ENCODE measurements at regions not wholly inside any gene's neighbourhood (a gene's known extent, or its start where the extent isn't known, plus 50 kb on each side); places are given as distances from the start of the nearest gene placed in this dataset.

DNA sequence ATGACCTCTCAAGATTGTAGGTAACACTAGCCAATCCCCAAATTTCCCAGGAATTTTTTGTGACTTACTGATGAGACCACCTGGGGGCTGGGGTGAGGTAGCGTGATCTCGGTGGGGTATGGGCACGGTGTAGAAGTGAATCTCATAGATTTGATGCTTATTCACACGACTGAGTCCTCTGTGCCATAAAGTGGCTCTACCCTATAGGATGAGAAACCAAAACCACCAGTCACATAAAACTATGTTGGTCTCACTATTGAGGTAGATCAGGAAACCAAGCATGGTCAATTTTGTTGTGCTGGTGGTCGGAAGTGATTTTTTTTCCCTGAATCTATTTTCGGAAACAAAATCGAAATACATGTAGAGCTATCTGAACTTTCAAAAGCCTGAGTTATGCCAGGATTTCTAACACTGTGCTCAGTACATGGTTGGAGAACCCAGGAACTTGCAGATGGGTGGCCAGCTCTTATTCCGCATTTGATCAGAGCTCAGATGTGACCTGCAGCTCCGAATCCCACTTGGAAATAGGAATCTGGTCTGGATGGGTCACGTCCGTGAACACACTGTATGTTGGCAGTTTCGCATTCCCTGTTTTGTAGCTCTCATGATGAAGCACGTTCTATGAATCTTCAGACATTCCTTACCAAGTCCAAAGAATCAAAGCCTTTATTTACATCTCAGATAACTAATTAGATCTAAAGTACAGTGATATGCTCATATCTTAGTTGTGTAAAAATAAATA, 261.5 kb downstream of the KLF6 start:
- no peak for DNase-seq (ENCODE audit: low read depth)

DNA sequence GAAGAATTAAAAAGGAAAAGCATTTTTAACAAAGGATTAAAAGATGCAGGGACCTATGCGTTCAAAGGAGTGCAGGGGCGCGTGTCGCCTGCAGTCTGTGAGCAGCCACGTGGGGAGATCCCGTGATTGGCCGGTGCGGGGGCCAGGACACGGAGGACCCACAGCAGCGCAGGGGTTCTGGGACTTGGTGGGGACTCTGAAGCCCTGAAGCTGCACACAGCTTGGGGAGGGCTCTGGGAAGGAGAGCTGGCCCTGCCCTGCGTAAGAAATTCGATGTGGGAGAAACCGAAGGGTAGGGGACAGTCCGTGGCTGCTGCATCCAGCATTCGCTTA, 268.1 kb downstream of the KLF6 start:
- no peak for DNase-seq (ENCODE audit: low read depth)

- no peak for DNase-seq (ENCODE audit: low read depth)
Observed at GRCh38 chr10:3516234-3516922, 268.6 kb downstream of the KLF6 start.

GRCh38 chr10:3514691-3515090, 270.3 kb downstream of the KLF6 start:
- DNase-seq (ENCODE audit: low read depth): no peak

- no peak for DNase-seq (ENCODE audit: low read depth)
Observed at GRCh38 chr10:3512263-3512662, 272.7 kb downstream of the KLF6 start.

DNA sequence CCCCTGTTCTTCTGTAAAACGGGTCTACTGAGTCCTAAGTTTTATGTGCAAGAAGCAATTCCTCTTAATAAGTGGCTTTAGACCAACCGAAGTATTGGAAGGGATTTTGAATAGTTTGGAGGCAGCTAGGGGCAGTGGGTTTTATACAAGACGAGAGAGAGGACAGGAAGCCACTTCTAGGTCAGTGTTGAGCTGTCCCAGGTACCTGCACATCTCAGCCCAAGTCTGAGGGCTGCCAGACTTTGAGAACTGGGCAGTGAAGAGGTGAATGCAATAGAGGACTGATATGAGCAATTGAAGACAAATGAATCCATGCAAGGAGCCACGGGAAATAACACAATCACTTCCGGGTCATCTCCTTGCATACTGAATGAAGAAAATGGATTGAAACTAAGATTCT, 273.5 kb downstream of the KLF6 start:
- no peak for DNase-seq (ENCODE audit: low read depth)

- DNase-seq (ENCODE audit: low read depth): no peak
Observed at GRCh38 chr10:3510741-3511140, 274.3 kb downstream of the KLF6 start.

DNA sequence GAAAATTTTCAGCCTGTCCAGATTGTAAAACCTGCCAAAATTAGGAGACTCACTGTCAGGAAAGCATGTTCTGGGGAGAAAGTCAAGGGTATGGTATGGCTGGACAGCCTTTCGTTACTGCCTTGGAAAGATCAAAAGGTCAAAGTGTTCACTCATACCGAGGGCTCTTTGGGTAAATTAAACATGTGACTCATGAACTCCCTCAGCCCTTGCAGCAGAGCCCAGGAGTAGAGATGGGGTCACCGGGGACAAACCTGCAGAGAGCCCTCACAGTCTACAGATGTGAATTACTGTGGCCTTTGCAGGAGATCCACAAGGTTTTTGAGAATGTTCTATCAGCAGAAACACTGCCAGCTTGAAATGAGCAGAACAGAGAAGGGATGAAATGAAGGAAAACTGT, 275.7 kb downstream of the KLF6 start:
- DNase-seq (ENCODE audit: low read depth): no peak

DNA sequence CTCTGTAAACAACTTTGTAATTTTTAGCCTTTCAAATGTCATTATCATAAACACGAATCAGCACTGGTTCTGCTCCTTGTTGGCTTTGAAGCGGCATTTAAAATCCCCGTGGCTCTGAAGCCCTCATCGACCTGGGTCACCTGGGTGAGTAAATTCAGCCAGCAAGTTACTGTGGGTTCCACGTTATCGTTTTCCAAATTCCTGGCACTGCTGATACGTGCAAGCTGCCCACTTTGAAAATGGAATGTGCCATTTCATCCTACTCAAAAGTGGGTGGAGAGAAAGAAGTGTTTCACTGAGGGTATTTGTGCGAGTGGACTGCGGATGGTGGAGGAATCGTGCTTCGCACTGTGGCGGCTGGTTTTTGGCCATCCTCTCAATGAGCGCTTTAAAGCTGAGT, 281.7 kb downstream of the KLF6 start:
- DNase-seq (ENCODE audit: low read depth): no peak

DNA sequence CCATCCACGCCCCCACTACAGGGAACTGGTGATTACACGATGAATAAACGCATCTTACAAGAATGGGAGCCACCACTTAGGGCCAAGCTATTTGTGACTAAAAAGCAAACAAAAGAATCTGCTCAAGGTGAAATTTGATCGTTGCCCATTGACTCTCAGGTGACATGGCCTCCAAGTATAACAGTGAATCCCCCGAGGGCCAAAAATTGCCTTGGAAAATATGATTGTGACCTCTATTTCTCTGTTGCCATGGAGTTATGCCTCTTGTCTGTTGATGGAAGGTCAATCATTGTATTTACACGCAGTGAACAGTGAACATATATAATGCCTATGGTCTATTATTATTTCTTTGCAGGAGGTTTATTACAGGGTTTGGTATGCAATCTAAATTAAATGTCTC, 282.3 kb downstream of the KLF6 start:
- no peak for DNase-seq (ENCODE audit: low read depth)

GRCh38 chr10:3500408-3500856, 284.6 kb downstream of the KLF6 start:
- DNase-seq (ENCODE audit: low read depth): no peak

- no peak for DNase-seq (ENCODE audit: low read depth)
Observed at GRCh38 chr10:3499120-3499519, 285.9 kb downstream of the KLF6 start.

GRCh38 chr10:3497581-3497980, 287.4 kb downstream of the KLF6 start:
- no peak for DNase-seq (ENCODE audit: low read depth)

DNA sequence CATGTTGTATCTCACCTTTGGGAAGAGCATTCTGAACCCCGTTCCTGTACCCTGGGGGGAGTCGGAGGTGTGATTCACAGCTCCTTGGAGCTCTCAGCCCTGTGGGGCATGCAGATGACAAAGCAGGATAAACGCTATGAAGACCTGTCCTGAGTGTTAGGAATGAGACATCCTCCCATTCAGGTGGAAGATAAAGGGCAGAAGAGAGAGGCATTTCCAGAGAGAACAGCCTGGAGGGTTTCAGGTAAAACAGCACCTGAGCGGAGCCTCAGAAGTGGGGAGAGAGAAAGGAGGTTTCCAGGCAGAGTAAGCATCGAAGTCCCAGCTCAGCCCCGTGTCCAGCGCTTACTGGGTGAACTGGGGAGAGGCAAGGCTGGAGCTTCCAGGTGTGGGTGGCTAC, 288.9 kb downstream of the KLF6 start:
- DNase-seq (ENCODE audit: low read depth): no peak

DNA sequence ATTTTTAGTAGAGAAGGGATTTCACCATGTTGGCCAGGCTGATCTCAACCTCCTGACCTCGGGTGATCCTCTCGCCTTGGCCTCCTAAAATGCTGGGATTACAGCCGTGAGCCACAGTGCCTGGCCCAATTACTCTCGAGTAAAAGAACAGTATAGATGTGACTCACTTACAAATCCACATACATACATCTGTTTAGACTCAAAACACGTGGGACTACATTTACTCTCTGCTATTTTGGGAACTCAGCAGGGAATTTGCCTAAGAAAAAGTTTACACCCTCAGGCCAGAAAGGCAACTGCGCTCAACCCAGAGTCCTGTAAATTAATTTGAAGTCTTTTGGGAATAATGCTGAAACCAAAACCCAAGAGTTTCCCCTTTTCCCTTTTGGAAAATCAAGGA, 289.7 kb downstream of the KLF6 start:
- DNase-seq (ENCODE audit: low read depth): no peak

- DNase-seq (ENCODE audit: low read depth): no peak
Observed at GRCh38 chr10:3494838-3495230, 290.2 kb downstream of the KLF6 start.

- DNase-seq (ENCODE audit: low read depth): no peak
Observed at GRCh38 chr10:3494131-3494837, 290.7 kb downstream of the KLF6 start.

GRCh38 chr10:3493621-3494020, 291.4 kb downstream of the KLF6 start:
- DNase-seq (ENCODE audit: low read depth): no peak

DNA sequence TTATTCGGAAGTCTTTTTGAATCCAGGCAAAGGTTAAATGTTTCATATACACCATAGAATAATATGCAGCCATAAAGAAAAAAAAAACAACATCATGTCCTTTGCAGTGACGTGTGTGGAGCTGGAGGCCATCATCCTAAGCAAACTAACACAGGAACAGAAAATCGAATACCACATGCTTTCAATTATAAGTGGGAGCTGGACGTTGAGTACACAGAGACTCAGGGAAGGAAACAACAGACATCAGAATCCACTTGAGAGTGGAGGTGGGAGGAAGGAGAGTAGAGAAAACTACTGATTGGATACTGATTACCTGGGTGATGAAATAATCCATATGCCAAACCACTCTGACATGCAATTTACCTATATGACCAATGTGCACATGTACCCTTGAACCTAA, 293.4 kb downstream of the KLF6 start:
- DNase-seq (ENCODE audit: low read depth): no peak

GRCh38 chr10:3487228-3487627, 297.8 kb downstream of the KLF6 start:
- no peak for DNase-seq (ENCODE audit: low read depth)

DNA sequence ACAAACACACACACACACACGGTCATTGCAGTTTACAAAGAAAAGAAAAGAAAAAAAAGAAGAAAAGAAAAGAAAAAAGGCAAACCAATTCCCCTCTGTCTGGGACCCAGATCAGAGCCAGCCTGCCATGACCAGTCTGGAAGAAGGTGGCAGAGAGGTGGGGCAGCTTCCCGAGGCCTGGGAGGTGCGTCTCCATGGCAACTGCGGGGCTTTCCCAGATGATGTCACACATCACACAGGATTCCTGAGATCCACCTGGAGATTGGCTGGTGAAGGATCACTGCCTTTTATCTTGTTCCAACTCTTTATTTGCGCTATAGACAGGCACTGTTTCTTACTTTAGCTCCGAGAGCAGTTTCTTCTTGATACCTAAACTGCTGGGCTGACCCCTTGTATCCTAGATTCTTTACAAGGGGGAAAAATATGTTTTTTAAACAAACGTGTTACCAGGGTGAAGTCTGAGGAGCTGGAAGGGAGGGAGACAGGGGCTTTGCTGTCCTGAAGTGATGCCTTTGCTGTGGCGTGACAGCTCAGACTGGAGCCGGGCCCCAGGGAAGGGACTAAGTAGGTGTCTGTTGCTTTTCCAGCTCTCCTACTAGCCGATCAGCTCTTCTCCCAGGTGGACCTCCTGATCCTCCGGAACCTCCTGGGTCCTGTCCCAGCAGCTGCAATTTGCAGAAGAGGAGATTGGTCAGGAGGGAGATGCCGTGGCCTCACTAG, 298.5 kb downstream of the KLF6 start:
- DNase-seq (ENCODE audit: low read depth): no peak

GRCh38 chr10:3485057-3485686, 299.8 kb downstream of the KLF6 start:
- no peak for DNase-seq (ENCODE audit: low read depth)
